ENCODE measurements at regions not wholly inside any gene's neighbourhood (a gene's known extent, or its start where the extent isn't known, plus 50 kb on each side); places are given as distances from the start of the nearest gene placed in this dataset.

DNA sequence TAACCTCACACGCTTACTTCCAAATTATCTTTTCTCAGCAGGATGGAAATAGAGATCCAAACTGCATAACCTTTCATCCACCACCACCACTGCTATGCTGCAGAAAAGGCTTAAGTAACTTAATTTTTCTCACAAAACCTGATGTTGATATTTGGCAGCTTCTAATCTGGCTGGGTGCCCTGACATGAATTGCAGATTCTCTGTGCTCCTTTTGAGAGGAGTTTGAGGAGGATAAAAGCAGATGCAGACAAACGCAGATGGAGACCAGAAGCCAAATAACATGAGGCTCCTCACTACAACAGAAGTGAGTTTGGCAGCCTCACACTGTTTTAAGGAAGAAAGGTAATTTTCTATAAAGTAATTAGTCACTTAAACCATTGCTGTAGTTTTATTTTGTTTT, 646.2 kb upstream of the ATXN8OS start:
- no peaks in the 10 kb centered on the region for H3K9me3 Mint-ChIP-seq
- H3K4me3 Mint-ChIP-seq: no peak overlapping the region
- peaks cover 22% of the 10 kb centered on the region for H3K4me1 Mint-ChIP-seq
- no peak for TF ChIP-seq CTCF (IDR thresholded peaks at IDR 0.05; ENCODE audit: unreplicated experiment in 3 of 3)
- no peaks in the 10 kb centered on the region for H3K36me3 Mint-ChIP-seq (ENCODE audit: low read depth)
- H3K27ac Mint-ChIP-seq: peak overlapping the region in 2 of 3 experiments; percentile 40 to 51
- H3K27me3 Mint-ChIP-seq (ENCODE audit: low read depth): no peaks in the 10 kb centered on the region

DNA sequence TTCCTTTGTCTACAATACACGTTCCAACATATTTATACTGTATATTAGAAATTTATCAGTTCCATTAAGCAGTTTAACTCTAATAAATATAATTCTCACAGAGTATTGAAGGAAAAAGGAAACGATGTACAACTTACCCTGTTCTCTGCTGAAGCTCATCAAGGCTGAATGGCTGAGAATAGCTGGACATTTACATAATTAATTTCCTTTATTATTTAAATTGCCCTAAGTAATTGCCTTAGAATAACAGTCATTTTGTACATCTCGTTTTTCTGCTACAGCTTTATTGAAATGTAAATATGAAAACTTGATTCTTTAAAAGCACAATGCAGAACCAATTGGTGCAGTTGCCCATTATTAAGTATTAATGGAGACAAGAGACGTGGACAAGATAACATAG, 648.3 kb upstream of the ATXN8OS start:
- peaks cover 22% of the 10 kb centered on the region for H3K4me1 Mint-ChIP-seq
- TF ChIP-seq CTCF (IDR thresholded peaks at IDR 0.05; ENCODE audit: unreplicated experiment in 3 of 3): no peak
- no peaks in the 10 kb centered on the region for H3K36me3 Mint-ChIP-seq (ENCODE audit: low read depth)
- H3K4me3 Mint-ChIP-seq: no peak overlapping the region
- no peaks in the 10 kb centered on the region for H3K27me3 Mint-ChIP-seq (ENCODE audit: low read depth)
- no peaks in the 10 kb centered on the region for H3K9me3 Mint-ChIP-seq
- H3K27ac Mint-ChIP-seq: no peak overlapping the region

DNA sequence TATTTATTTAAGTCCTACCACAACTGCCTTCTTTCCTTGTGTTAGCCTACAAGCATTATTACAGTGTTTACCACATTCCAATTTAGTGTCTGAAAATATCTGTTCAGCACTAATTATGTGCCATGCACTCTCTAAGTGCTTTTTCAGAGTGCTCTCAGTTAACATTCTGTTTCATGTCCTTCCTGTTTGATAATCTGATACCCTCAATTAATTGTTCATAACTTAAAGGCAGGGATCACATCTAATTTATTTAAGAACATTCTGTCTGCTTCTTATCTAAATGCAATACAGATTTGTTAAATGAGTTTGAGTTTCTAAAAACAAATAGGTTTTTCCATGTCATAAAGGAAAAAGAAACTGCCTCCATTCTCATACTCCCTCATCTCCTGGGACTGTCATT, 649.6 kb upstream of the ATXN8OS start:
- Mint-ChIP-seq H3K27ac (peak overlapping the region in 2 of 3 experiments; percentile 2 to 12), H3K36me3 (ENCODE audit: low read depth) (no peaks in the 10 kb centered on the region), H3K4me1 (peaks cover 22% of the 10 kb centered on the region), H3K4me3 (no peak overlapping the region), H3K9me3 (no peaks in the 10 kb centered on the region), H3K27me3 (ENCODE audit: low read depth) (no peaks in the 10 kb centered on the region)
- TF ChIP-seq CTCF (IDR thresholded peaks at IDR 0.05; ENCODE audit: unreplicated experiment in 3 of 3): no peak

DNA sequence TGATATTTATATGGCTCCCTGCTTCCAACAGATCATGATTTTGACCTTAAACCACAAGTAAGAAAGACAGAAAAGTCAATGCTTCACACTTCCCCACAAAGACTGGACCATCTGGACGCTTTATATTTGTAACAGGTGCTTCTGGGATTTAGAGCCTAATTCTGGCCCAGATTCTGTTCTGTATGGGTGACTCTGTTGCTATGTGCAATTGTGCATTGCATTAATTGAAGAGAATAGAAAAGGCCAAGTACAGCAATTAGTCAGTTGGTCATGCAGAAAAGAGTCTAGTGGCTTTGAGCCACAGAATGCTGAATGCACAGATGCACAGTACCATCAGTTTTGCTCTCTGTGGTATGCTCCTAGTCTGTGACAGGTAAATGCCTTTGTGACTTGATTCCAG, 657.4 kb upstream of the ATXN8OS start:
- no peaks in the 10 kb centered on the region for H3K36me3 Mint-ChIP-seq (ENCODE audit: low read depth)
- H3K9me3 Mint-ChIP-seq: no peaks in the 10 kb centered on the region
- H3K27ac Mint-ChIP-seq: no peak overlapping the region
- no peaks in the 10 kb centered on the region for H3K4me1 Mint-ChIP-seq
- no peak for TF ChIP-seq CTCF (IDR thresholded peaks at IDR 0.05; ENCODE audit: unreplicated experiment in 3 of 3)
- no peak overlapping the region for H3K4me3 Mint-ChIP-seq
- H3K27me3 Mint-ChIP-seq (ENCODE audit: low read depth): no peaks in the 10 kb centered on the region

GRCh38 chr13:69425235-69425634, 682.4 kb upstream of the ATXN8OS start:
- no peak overlapping the region for H3K27ac Mint-ChIP-seq
- H3K4me1 Mint-ChIP-seq: no peaks in the 10 kb centered on the region
- no peak overlapping the region for H3K4me3 Mint-ChIP-seq
- no peaks in the 10 kb centered on the region for H3K36me3 Mint-ChIP-seq (ENCODE audit: low read depth)
- TF ChIP-seq CTCF (IDR thresholded peaks at IDR 0.05; ENCODE audit: unreplicated experiment in 3 of 3): no peak
- H3K9me3 Mint-ChIP-seq: peaks cover 41% of the 10 kb centered on the region
- H3K27me3 Mint-ChIP-seq (ENCODE audit: low read depth): no peaks in the 10 kb centered on the region

GRCh38 chr13:69423844-69424243, 683.8 kb upstream of the ATXN8OS start:
- TF ChIP-seq CTCF (IDR thresholded peaks at IDR 0.05; ENCODE audit: unreplicated experiment in 3 of 3): no peak
- H3K27ac Mint-ChIP-seq: no peak overlapping the region
- no peaks in the 10 kb centered on the region for H3K36me3 Mint-ChIP-seq (ENCODE audit: low read depth)
- peaks cover 41% of the 10 kb centered on the region for H3K9me3 Mint-ChIP-seq
- no peak overlapping the region for H3K4me3 Mint-ChIP-seq
- no peaks in the 10 kb centered on the region for H3K4me1 Mint-ChIP-seq
- H3K27me3 Mint-ChIP-seq (ENCODE audit: low read depth): no peaks in the 10 kb centered on the region

All from nephron (organoid).